Type B pancreatic cell (in vitro differentiated cells): ENCODE measurements at regions not wholly inside any gene's neighbourhood (a gene's known extent, or its start where the extent isn't known, plus 50 kb on each side); places are given as distances from the start of the nearest gene placed in this dataset.

Experiments used
- DNase-seq: peaks from one replicate; pipeline ENCODE4 v3.0.0; 2021; ENCODE audit warnings: mixed read lengths; ENCODE audit not compliant: unreplicated experiment; ENCODE audit errors: extremely low spot score
- H3K27ac Mint-ChIP-seq: 2 replicates; pipeline ENCODE4 v1.8.0; 2021; ENCODE audit warnings: mild to moderate bottlenecking, mixed read lengths
- H3K27me3 Mint-ChIP-seq: 2 replicates; pipeline ENCODE4 v1.8.0; 2021; ENCODE audit warnings: mixed read lengths
- H3K36me3 Mint-ChIP-seq: 2 replicates; pipeline ENCODE4 v1.8.0; 2021; ENCODE audit warnings: mixed read lengths
- H3K4me1 Mint-ChIP-seq: one replicate; pipeline ENCODE4 v1.8.0; 2021; ENCODE audit warnings: mixed read lengths; ENCODE audit not compliant: unreplicated experiment
- H3K4me3 Mint-ChIP-seq: 2 replicates; pipeline ENCODE4 v1.8.0; 2021; ENCODE audit warnings: mild to moderate bottlenecking, mixed read lengths
- H3K9me3 Mint-ChIP-seq: 2 replicates; pipeline ENCODE4 v1.8.0; 2021; ENCODE audit warnings: mixed read lengths
- CTCF ChIP-seq: fragments of 200-600 bp; sonication (generic); conservative IDR thresholded peaks from 2 replicates; pipeline ENCODE4 v1.5.0; 2021; ENCODE audit warnings: antibody characterized with exemption, mild to moderate bottlenecking

- Mint-ChIP-seq H3K4me3 (no peak overlapping the region), H3K9me3 (no peaks in the 10 kb centered on the region), H3K27me3 (no peaks in the 10 kb centered on the region), H3K36me3 (no peaks in the 10 kb centered on the region), H3K4me1 (no peaks in the 10 kb centered on the region), H3K27ac (no peak overlapping the region)
- DNase-seq = no peak
- no peak for TF ChIP-seq CTCF
Observed at GRCh38 chr4:116387937-116388474, 697.4 kb downstream of the TRAM1L1 start.

- Mint-ChIP-seq H3K36me3 (no peaks in the 10 kb centered on the region), H3K4me3 (no peak overlapping the region), H3K27ac (no peak overlapping the region), H3K4me1 (no peaks in the 10 kb centered on the region), H3K9me3 (no peaks in the 10 kb centered on the region), H3K27me3 (no peaks in the 10 kb centered on the region)
- no peak for TF ChIP-seq CTCF
- DNase-seq = no peak
Observed at GRCh38 chr4:116386856-116387255, 698.5 kb downstream of the TRAM1L1 start.

- Mint-ChIP-seq H3K4me3 (no peak overlapping the region), H3K36me3 (no peaks in the 10 kb centered on the region), H3K27ac (no peak overlapping the region), H3K27me3 (no peaks in the 10 kb centered on the region), H3K9me3 (no peaks in the 10 kb centered on the region), H3K4me1 (no peaks in the 10 kb centered on the region)
- no peak for TF ChIP-seq CTCF
- no peak for DNase-seq
Observed at GRCh38 chr4:116385583-116385982, 699.8 kb downstream of the TRAM1L1 start.

- no peak overlapping the region for H3K27ac Mint-ChIP-seq
- H3K4me3 Mint-ChIP-seq = no peak overlapping the region
- no peaks in the 10 kb centered on the region for H3K36me3 Mint-ChIP-seq
- no peaks in the 10 kb centered on the region for H3K9me3 Mint-ChIP-seq
- no peaks in the 10 kb centered on the region for H3K4me1 Mint-ChIP-seq
- no peak for DNase-seq
- H3K27me3 Mint-ChIP-seq = no peaks in the 10 kb centered on the region
- no peak for TF ChIP-seq CTCF
Observed at GRCh38 chr4:116374815-116375214, 710.6 kb downstream of the TRAM1L1 start.

GRCh38 chr4:116362583-116362982 is 722.8 kb downstream of the TRAM1L1 start:
- Mint-ChIP-seq H3K4me3 (no peak overlapping the region), H3K27ac (no peak overlapping the region), H3K4me1 (no peaks in the 10 kb centered on the region), H3K9me3 (no peaks in the 10 kb centered on the region), H3K27me3 (no peaks in the 10 kb centered on the region), H3K36me3 (no peaks in the 10 kb centered on the region)
- DNase-seq = no peak
- no peak for TF ChIP-seq CTCF

- no peaks in the 10 kb centered on the region for H3K36me3 Mint-ChIP-seq
- no peaks in the 10 kb centered on the region for H3K9me3 Mint-ChIP-seq
- no peak for DNase-seq
- H3K27ac Mint-ChIP-seq = no peak overlapping the region
- no peaks in the 10 kb centered on the region for H3K4me1 Mint-ChIP-seq
- no peak for TF ChIP-seq CTCF
- no peak overlapping the region for H3K4me3 Mint-ChIP-seq
- no peaks in the 10 kb centered on the region for H3K27me3 Mint-ChIP-seq
Observed at GRCh38 chr4:116361790-116362189, 723.6 kb downstream of the TRAM1L1 start.
